GM18858 (cell line): ENCODE measurements at regions not wholly inside any gene's neighbourhood (a gene's known extent, or its start where the extent isn't known, plus 50 kb on each side); places are given as distances from the start of the nearest gene placed in this dataset.

Experiments used
- ATAC-seq: cut with Tn5 transposase; IDR thresholded peaks from one replicate; pipeline ENCODE4 v1.9.1; 2021; ENCODE audit not compliant: unreplicated experiment

GRCh38 chr9:31612336-31613030, 772.0 kb upstream of the ACO1 start:
- no peak for ATAC-seq

DNA sequence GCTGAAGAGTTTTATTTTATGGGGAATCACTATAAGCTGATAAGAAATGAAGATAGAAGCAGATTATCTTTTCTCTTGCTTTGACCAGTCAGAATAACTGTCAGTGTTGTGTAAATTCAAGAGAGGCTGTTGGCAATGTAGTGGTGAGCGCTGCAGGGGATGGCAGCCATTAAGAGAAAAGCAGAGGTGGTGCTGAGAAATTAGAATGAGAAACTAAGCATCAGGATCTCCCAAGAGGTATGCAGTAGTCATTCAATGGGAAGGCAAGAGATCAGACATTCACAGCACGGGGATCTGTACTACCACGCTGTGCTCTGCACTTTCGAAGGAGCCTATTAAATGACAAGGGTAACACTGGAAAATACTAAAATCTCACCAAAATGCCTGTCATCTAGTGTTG, 768.5 kb upstream of the ACO1 start:
- no peak for ATAC-seq

DNA sequence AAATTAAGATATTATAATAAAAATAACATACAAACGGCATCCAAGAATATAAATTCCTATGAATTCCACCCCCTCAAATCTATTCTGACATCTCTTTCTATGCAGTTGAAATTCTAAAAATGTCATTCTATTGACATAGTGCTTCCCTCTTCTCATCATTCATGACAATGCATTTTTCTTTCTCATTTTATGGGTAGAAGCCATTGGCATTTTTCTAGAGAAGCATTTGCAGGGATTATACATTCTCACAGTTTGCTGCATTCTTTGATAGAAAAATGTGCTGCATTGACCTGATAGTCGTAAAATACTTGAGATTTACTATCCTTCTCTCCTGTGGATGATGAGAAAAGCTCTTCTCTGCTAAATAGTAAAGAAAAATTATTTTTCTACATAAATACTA, 760.9 kb upstream of the ACO1 start:
- no peak for ATAC-seq

- ATAC-seq, result no peak
Measured at GRCh38 chr9:31629292-31629691, 755.2 kb upstream of the ACO1 start.

DNA sequence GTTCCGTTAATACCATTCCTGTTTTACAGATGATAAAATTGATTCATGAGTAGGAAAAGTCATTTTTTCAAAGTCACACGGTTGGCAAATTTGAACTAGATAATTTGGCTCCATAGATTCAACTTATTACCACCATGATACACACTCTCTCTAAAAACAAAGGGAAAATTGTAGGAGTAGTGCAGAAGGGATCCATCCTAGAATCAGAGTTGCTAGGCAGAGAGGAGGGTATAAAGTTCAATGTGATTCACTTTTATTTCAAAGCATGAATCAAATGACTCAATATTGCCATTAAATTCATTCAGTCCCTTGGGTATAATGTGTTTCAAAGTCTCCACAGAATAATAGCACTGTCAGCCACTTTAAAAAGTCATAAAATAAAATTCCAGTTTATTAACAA, 747.2 kb upstream of the ACO1 start:
- ATAC-seq, result no peak

GRCh38 chr9:31637861-31638260, 746.6 kb upstream of the ACO1 start:
- no peak for ATAC-seq

DNA sequence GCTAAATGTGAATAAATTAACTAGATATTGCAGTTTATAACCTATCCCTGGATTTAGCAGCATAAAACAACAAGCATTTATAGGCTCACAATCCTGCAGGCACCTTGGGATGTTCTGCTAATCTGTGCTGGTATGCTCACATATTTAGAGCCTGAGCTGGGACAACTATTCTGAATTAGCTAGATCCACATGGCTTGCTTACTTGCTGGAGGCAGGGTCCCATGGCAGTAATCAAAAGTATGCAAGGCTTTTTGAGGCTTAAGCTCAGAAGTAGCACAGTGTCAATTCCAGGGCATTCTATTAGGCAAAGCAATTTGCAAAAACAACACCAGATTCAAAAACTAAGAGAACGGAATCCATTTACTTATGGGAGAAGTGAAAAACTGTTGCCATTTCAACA, 745.0 kb upstream of the ACO1 start:
- ATAC-seq, result no peak

DNA sequence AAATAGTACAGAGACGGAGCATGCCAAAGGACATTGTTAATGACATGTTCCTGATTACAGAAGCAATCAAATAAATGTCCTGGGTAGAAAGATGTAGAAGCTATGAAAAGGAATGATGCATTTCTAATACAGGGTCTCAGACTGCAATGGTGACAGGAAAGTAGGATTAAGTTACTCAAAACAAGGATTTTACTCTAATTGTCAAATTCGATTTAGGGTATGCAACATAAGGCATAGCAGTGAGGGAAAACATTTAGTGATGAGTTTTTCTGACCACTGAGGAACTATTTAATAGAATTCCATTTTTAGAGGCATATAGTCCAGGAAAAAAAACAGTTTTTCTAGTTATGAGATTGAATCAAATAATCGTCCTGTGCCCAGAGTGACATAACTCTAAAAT, 715.1 kb upstream of the ACO1 start:
- ATAC-seq, result no peak

DNA sequence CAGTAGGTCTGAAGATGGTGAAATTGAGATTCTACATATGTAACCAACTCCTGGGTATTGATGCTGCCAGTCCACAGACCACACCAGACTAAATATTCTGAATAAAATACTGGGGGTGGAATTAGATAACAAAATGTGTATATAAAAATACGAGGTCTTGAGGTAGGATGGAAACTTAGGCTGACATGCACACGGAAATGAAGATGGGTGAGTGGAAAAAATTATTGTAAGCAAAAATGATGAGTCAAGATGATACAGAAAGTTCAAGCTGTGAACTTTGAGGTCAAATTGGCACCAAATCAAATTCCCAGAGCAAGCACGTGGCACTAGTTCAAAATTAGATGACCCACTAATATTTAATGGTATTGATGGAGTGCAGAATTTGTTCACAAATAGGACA, 713.4 kb upstream of the ACO1 start:
- ATAC-seq, result no peak

- no peak for ATAC-seq
Measured at GRCh38 chr9:31674264-31674663, 710.2 kb upstream of the ACO1 start.

DNA sequence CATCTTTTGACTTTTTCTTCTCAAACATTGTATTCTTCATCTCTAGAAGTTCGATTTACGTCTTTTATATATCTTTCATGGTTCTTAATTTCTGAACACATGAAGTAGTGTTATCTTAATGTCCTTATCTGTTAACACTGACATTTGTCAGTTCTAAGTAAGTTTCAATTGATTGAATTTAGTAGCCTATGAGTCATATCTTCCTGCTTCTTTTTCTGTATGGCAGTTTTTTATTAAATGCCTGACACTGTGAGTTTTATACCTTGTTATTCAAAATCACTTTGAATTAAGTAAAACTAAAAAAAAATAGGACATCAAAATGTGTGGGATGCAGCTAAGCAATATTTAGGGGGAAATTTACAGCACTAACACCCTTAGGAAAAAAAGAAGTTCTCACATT, 707.0 kb upstream of the ACO1 start:
- ATAC-seq, result no peak

GRCh38 chr9:31677877-31678276, 706.6 kb upstream of the ACO1 start:
- no peak for ATAC-seq

DNA sequence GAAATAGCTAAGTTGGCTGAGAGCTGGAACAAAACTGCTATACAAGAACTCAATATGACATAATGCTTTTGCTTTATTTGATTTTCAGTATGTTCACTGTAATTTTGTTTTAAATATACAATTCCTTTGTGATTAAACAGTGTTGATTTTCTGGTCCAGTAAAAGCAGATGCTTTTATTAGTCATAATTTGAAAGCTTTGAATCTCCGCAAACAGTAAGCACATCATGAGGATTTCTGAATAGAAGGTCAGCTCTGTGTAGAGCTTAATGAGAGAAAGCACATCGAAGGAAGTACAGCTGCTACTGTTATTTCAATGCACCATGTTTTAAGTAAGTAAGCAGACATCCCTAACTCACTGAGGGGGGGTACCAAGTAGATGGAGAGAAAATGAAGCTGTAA, 701.3 kb upstream of the ACO1 start:
- ATAC-seq, result no peak

DNA sequence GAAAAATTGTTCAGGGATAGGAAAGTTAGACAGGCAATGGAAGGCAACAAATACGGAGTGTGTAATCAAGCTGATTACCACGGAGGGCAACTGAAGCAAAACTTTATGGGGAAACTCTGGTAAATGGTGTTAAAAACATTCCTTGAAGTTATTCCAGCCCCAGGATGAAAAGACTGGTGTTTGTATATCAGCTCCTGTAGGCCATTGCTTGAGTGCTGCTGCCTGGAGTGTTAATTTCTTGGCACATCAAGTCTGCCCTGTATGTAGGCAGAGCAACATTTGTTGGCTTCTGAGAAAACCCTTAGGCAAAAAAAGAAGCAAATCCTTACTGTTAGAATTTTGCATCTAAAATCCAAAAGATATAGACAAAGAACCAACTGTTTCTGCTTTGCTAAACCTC, 686.5 kb upstream of the ACO1 start:
- ATAC-seq, result no peak

GRCh38 chr9:31699836-31700235, 684.6 kb upstream of the ACO1 start:
- no peak for ATAC-seq

GRCh38 chr9:31700252-31701045, 684.0 kb upstream of the ACO1 start:
- no peak for ATAC-seq

GRCh38 chr9:31702957-31703356, 681.5 kb upstream of the ACO1 start:
- ATAC-seq, result no peak

GRCh38 chr9:31715250-31715649, 669.2 kb upstream of the ACO1 start:
- no peak for ATAC-seq

DNA sequence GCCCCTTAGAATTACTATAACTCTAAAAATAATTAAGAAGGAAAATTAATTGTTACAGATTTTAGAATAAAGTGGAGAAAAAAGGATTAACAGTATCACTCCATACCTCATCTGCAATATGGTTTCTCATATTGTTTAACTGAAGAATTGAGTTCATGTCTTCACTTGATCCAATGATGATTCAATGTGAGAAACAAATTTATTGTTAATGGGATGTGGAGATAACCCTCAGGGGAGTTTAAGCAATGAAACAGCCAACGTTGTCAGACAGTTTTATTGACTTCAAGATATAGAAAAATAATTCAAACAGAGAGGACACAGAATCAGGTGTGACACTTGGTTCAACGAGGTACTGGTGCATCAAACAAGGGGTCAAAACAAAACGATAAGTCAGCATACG, 665.2 kb upstream of the ACO1 start:
- no peak for ATAC-seq

DNA sequence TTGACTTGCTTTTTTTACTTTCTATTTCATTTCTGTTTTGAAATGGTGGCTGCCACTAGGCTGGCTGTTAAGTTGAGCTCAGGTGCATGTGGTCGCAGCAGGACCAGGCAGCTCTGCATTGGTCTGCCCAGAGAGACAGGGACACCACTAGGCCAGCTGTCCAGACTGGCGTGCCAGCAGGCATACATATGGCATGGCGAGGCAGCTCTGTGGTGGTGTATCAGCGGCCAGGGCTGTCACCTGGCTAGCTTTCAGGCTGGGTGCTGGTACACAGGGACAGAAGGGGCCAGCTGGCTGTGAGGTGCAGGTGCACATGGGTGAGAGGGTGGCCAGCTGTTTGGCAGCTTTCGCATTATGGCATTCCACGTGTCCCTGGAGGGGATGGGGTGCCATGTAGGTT, 654.0 kb upstream of the ACO1 start:
- ATAC-seq, result no peak

- ATAC-seq, result no peak
Measured at GRCh38 chr9:31733166-31733565, 651.3 kb upstream of the ACO1 start.

- ATAC-seq, result no peak
Measured at GRCh38 chr9:31736581-31737179, 647.8 kb upstream of the ACO1 start.
